Uterus (tissue), 3 donors: ENCODE measurements at regions not wholly inside any gene's neighbourhood (a gene's known extent, or its start where the extent isn't known, plus 50 kb on each side); places are given as distances from the start of the nearest gene placed in this dataset.

Source experiments
- DNase-seq, 2 donors: peaks; one replicate each; pipeline ENCODE4 v3.0.0-alpha.2; 2019 to 2020
- H3K27ac ChIP-seq, 2 donors: fragments of 200-600 bp; sonication (generic); 1 replicate in 1 of 2; 2 replicates in 1 of 2; pipeline ENCODE4 v1.5.1; 2016 to 2018
- H3K27me3 ChIP-seq, 2 donors: fragments of 200-600 bp; sonication (generic); one replicate each; pipeline ENCODE4 v1.5.1; 2018 to 2019; ENCODE audit warnings: control low read depth in 1 of 2
- H3K36me3 ChIP-seq, 2 donors: fragments of 200-600 bp; sonication (generic); one replicate each; pipeline ENCODE4 v1.5.1; 2019; ENCODE audit warnings: control low read depth in 1 of 2
- H3K4me1 ChIP-seq, 2 donors: fragments of 200-600 bp; sonication (generic); one replicate each; pipeline ENCODE4 v1.5.1; 2018 to 2019; ENCODE audit warnings: control low read depth in 1 of 2
- H3K4me3 ChIP-seq, 2 donors: fragments of 200-600 bp; sonication (generic); 1 replicate in 1 of 2; 2 replicates in 1 of 2; pipeline ENCODE4 v1.5.1; 2018 to 2019; ENCODE audit warnings: mild to moderate bottlenecking in 1 of 2
- H3K9me3 ChIP-seq, 2 donors: fragments of 200-600 bp; sonication (generic); one replicate each; pipeline ENCODE4 v1.5.1; 2019; ENCODE audit warnings: control low read depth in 1 of 2
- CTCF ChIP-seq, 4 experiments: fragments of 200-600 bp in 2 of 4; fragments of 450-650 bp in 2 of 4; sonication (generic) in 2 of 4; IDR thresholded peaks; one replicate each; pipeline ENCODE4 v1.5.1; 2016 to 2019; ENCODE audit warnings: antibody characterized with exemption in 4 of 4, mild to moderate bottlenecking in 2 of 4, moderate library complexity in 1 of 4
- POLR2A ChIP-seq, 2 donors: fragments of 450-650 bp; IDR thresholded peaks; one replicate each; pipeline ENCODE4 v1.6.1; 2016; ENCODE audit warnings: antibody characterized with exemption in 2 of 2, mild to moderate bottlenecking in 1 of 2, moderate library complexity in 1 of 2
- intact Hi-C: fragments of 100-400 bp; cut with DNase I; formaldehyde crosslinking; loops from one replicate; pipeline ENCODE4 v1.15.1; 2023; ENCODE audit warnings: low total_unique reads
- donor health status: DM: yes; HTN: yes; CAD: no.

GRCh38 chr4:128604840-128605239 lies 204.7 kb upstream of the JADE1 start:
- TF ChIP-seq CTCF (IDR thresholded peaks at IDR 0.05) = no peak
- no peak for TF ChIP-seq POLR2A (IDR thresholded peaks at IDR 0.05)
- no peak for DNase-seq
- intact Hi-C loops = no loop called here
- H3K27ac ChIP-seq = no peak overlapping the region
- no peaks in the 10 kb centered on the region for H3K27me3 ChIP-seq
- H3K9me3 ChIP-seq = no peaks in the 10 kb centered on the region
- no peaks in the 10 kb centered on the region for H3K36me3 ChIP-seq
- H3K4me3 ChIP-seq = no peak overlapping the region
- peaks cover 3 to 6% of the 10 kb centered on the region in 2 donors for H3K4me1 ChIP-seq

DNA sequence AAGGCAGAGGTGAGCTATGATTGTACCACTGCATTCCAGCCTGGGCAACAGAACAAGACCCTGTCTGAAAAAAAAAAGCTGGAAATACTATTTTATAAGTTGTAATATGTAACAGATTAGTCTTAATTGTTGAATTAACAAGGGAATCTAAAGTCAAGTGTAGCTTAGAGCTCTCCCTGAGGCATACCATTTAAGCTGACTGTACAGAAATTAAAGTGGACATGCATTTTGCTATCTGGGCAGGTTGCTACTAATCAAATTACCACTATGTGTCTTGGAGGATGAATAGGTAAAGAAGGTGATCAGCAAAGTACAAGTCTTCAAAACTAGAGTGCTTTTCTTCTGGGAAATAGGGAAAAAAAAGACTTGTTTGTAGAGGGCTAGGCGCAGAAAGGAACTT lies 205.3 kb upstream of the JADE1 start:
- no peaks in the 10 kb centered on the region for H3K9me3 ChIP-seq
- H3K27me3 ChIP-seq = no peaks in the 10 kb centered on the region
- TF ChIP-seq CTCF (IDR thresholded peaks at IDR 0.05) = no peak
- no peak for TF ChIP-seq POLR2A (IDR thresholded peaks at IDR 0.05)
- H3K36me3 ChIP-seq = no peaks in the 10 kb centered on the region
- peaks cover 3 to 6% of the 10 kb centered on the region in 2 donors for H3K4me1 ChIP-seq
- no peak overlapping the region for H3K27ac ChIP-seq
- intact Hi-C loops = no loop called here
- DNase-seq = no peak
- H3K4me3 ChIP-seq = no peak overlapping the region

DNA sequence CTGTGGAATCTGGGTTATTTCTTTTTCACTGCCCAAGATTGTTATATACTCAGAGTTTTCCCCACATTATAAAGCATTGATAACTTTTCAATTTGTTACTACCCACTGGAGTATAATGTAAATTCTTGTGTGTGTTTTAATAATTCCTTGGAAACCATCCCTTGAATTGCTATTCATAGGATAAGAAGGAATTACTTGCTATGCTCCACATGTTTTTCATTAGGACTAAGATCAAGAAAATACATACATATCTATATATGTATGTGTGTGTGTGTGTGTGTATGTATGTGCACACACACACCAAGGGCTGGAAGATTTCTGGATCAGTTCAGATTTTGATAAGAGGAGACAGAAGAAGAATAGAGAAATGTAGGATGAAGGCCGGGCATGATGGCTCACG lies 206.4 kb upstream of the JADE1 start:
- H3K4me1 ChIP-seq = peaks cover 3 to 6% of the 10 kb centered on the region in 2 donors
- intact Hi-C loops = no loop called here
- no peaks in the 10 kb centered on the region for H3K9me3 ChIP-seq
- no peaks in the 10 kb centered on the region for H3K36me3 ChIP-seq
- H3K27ac ChIP-seq = no peak overlapping the region
- H3K4me3 ChIP-seq = no peak overlapping the region
- DNase-seq = no peak
- TF ChIP-seq POLR2A (IDR thresholded peaks at IDR 0.05) (no peak), CTCF (IDR thresholded peaks at IDR 0.05) (no peak)
- H3K27me3 ChIP-seq = no peaks in the 10 kb centered on the region

DNA sequence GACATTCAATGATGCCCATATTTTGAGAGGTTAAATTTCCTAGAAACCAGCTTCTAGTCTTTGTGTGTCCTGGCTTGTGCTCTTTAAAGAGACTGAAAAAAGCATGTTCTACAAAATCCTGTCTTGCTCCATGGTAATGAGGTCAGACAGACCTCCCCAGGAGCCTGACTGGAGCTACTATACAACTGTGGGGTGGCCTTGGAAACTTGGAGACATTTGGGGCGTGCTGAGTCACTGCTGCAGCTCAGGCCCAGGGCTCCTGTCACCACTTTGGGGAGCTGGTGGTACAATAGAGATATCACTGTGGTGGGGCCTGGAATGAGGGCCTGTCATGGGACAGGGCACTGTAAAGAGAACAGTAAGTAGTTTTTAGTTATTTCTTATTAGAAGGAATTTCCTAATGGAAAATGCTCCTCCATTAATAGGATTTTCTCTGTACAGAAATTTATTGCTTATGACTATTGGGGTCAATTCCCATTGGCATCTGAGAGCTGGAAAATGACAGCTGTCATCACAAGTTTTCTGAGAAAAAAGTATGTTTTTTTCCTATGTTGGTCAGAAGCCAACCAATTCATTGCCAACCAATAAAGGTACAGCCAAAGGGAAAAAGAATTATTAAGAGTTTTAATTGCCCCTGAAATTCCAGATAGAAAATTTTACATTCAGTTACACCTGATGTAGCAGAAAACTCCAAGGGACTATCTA lies 207.4 kb upstream of the JADE1 start:
- intact Hi-C loops = no loop called here
- Histone ChIP-seq H3K4me1 (peaks cover 3 to 6% of the 10 kb centered on the region in 2 donors), H3K4me3 (no peak overlapping the region), H3K27ac (peak overlapping the region in 1 of 2 donors; percentile 73), H3K9me3 (no peaks in the 10 kb centered on the region), H3K36me3 (no peaks in the 10 kb centered on the region), H3K27me3 (no peaks in the 10 kb centered on the region)
- TF ChIP-seq CTCF (IDR thresholded peaks at IDR 0.05) (no peak), POLR2A (IDR thresholded peaks at IDR 0.05) (no peak)
- no peak for DNase-seq

GRCh38 chr4:128600996-128601871 lies 208.3 kb upstream of the JADE1 start:
- Histone ChIP-seq H3K4me1 (peaks cover 3 to 6% of the 10 kb centered on the region in 2 donors), H3K4me3 (no peak overlapping the region), H3K9me3 (no peaks in the 10 kb centered on the region), H3K27ac (peak overlapping the region; percentile 33 to 73), H3K27me3 (no peaks in the 10 kb centered on the region), H3K36me3 (no peaks in the 10 kb centered on the region)
- no peak for TF ChIP-seq CTCF (IDR thresholded peaks at IDR 0.05)
- TF ChIP-seq POLR2A (IDR thresholded peaks at IDR 0.05) = no peak
- intact Hi-C loops = no loop called here
- DNase-seq = peak; percentile 69 to 83
